ENCODE measurements at regions not wholly inside any gene's neighbourhood (a gene's known extent, or its start where the extent isn't known, plus 50 kb on each side); places are given as distances from the start of the nearest gene placed in this dataset.

DNA sequence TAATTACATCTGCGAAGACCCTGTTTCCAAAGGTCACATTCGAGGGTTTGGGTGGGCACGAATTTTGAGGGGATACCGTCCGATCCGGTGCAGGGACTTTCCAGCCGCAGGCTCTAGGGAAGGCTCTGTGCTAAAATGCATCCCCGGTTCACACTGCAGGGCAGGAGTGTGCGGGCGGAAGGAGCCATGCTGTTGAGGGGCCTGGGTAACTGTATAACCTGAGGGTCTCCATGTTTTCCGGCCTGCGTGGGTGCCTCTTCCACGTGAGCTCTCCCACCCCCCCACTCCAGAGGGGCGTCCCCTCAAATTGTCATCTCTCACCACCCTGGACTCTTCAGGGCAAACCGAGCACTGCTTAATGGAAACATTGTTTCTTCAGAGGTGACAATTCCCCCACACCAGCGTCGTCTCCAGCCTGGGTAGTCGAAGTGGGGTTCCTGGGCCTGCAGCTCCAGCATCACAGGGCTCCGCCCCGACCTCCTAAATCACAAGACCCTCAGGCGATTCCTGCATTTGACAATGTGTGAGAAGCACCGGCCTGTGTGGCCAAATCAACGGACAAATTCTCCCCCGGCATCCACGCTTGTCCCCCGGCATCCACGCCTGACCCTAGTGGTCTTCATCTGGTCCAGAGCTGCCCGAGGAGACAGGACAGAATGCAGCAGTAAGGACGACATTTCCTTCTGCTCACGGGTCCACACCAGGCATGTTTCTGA lies 51.2 kb downstream of the FOXL3 start:
- DNase-seq, result no peak

GRCh38 chr7:341841-342638 lies 52.1 kb downstream of the FOXL3 start:
- no peak for DNase-seq

GRCh38 chr7:342681-343216 lies 52.8 kb downstream of the FOXL3 start:
- no peak for DNase-seq

GRCh38 chr7:343227-343822 lies 53.4 kb downstream of the FOXL3 start:
- DNase-seq, result no peak

DNA sequence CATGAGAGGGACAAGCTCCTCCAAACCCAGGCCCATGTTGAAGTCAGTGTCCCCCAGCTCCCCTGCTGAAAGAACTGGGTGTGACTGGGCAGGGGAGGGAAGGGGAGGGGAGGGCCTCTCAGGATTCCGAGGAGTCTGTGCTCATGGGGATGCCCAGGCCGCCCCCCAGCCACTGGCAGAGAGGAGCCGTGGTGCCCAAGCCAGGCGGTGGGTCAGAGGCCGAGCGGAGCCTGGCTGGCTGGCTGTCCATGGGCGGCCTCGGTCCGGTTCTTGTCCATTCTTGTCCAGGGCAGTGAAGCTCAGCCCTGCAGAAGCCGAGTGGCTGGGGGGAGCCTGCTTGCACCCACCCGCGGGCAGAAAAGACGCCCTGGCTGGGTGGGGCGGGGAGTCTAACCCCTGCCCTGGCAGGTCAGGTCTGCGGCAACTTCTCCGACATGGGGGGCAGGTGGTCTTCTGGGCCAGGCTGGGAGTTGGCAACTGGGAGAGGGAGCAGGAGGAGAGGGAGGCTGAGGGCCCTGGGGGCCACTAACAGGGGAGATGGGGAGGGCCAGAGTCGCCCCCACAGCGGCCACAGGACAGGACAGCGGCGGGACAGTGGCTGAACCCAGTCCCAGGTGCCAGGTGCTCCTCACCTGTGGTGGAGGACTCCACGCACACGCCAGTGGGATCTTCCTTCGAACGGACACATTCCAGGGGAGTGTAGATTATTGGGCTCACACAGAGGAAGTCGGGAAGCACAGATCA lies 54.1 kb downstream of the FOXL3 start:
- DNase-seq, result no peak

- DNase-seq, result no peak
These were observed 54.6 kb downstream of the FOXL3 start for GRCh38 chr7:344608-344994.

- no peak for DNase-seq
These were observed 56.3 kb downstream of the FOXL3 start for GRCh38 chr7:346116-346898.

- no peak for DNase-seq
These were observed 57.1 kb downstream of the FOXL3 start for GRCh38 chr7:347001-347590.

DNA sequence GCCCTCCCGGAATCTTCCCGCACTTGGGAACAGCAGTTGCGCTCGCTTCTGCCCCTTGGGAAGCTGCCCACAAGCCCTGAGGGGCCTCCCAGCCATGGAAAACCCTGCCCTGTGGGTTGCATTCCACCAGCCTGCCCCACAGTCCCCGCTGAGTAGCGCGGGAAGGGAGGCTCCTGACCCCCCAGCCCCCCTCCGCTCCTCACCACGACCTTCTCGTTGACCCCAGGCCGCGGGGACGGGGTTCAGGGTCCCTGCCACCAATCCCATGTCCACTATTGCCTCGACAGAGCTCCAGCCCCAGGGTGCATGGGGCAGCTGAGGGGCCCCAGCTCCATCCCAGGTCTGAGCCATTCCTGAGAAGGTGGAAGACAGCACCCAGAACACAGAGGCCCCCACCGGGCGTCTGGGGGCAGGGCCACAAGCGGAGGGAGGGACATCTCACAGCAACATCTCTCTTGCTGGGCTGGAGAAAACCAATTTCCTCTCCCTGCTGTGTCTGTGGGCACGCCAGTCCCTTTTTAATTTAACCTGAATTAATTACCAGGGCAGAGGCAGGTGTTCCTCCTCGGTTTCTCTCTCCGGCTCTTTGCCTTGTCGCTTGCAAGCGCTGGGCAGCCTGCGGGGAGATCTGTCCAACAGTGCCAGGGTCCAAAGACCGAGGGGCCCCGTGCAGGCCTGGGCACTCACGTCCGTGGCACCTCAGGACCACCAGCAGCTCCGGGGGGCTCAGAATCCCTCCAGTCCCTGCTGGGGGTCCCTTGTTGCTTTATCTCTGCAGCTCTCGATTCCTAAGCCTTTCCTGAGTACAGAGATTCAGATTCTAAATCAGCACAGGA lies 57.9 kb downstream of the FOXL3 start:
- no peak for DNase-seq

GRCh38 chr7:348480-348844 lies 58.5 kb downstream of the FOXL3 start:
- DNase-seq, result no peak

- DNase-seq, result no peak
These were observed 59.2 kb downstream of the FOXL3 start for GRCh38 chr7:348962-349743.

GRCh38 chr7:351256-351655 lies 61.3 kb downstream of the FOXL3 start:
- DNase-seq, result peak; percentile 49 to 60

DNA sequence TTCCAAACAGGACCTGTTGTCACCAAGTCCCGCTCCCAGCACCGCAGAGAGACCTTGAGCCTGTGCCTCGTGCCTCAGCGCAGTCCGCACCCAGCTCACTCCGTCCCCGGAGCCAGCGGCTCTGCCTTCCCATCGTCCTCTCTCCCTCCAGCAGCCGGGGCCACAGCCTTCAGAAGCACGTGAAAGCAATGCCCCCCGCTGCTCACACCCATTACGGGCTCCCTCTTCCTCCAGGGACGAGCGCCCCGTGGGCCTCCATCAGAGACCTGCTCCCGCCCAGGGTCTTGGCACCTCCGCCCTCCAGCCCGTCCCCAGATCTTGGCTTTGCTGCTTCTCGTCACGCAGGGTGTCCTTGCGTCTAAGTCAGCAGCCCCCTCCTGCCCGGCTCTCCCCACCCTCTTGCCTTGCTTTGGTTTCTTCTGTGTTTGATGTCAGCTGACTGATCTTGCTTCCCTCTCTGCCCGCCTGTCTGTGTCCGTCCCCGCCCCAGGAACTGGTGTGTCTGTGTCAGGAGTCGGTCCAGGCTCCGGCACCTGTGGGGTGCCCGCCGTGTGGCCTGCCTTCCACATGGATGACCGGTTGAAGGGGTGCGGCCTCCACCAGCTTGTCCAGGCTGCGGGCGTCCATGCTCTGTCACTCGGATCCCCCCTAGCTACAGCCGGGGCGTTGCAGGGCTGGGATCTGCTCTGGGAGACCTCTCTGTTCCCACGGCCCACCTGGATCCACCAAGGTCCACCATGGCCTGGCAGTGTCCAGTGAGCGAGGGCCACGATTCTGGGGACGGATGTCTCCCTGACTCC lies 61.9 kb downstream of the FOXL3 start:
- DNase-seq, result peak; percentile 29 to 50

GRCh38 chr7:353746-354325 lies 63.9 kb downstream of the FOXL3 start:
- no peak for DNase-seq

DNA sequence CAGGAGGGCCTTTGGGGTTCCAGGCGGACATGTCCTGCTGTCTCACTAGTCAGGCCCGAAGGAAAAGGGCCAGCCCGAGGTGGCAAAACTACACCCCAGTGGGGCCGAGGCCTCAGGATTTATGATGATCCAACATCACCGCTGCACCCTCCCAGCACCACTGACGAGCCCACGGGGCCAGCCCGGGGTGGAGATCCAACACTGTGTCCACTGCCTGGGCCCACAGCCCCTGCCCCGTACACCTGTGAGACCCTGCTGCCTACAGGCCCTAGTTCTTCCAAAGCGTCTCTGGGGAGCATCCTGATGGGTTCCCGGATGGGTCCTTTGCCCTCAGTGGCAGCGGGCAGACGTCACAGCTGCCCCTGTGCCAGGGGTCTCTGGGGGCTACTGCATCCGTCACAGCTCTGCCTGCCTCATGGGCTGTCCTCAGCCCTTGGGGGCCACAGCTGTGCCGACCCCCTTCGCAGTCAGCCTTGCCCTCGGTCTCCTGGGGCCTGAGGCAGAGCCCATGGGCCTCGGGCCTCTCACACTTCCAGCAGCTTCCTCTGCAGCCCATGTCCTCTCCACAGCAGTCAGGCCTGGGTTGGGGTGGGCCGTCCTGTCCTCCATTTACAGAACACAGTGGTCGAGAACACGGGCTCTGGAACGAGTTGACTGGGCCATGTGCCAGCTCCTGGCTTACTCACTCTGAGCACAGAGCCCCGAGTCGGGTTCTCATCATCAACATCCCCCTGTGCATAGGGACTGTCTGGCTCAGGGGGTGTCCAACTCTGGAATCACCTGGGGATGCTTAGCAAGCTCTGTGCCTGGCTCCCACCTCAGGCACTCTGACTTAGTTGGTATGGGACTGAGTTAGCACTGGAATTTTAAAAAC lies 64.9 kb downstream of the FOXL3 start:
- DNase-seq, result no peak

DNA sequence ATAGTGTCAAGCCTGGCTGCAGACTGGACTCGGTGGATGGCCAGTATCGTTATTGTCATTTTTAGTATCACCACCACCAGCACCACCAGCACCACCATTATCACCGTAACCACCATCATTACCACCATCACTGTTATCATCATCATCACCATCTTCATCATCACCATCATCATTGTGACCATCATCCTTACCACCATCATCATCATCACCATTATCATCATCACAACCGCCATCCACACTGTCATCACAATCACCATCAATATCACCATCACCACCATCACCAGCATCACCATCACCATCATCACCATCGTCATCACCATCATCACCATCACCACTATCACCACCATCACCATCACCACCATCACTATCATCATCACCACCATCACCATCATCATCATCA lies 65.6 kb downstream of the FOXL3 start:
- DNase-seq, result no peak

DNA sequence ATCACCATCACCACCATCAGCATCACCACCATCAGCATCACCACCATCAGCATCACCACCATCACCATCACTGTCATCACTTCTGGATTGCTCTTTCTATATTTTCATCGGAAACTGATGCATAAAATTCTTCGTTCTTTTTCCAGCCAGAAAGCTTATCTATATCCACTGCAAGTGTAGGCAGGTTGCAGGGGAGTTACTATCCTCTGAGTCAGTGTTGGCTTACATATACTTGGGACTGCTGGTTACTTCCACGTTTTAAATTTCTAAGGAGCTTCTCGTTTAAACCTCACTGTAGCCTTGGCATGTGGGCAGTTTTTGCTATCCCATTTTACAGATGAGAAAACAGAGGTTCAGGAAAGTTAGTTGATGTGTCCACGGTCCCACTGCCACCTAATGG lies 66.1 kb downstream of the FOXL3 start:
- no peak for DNase-seq

All from stimulated activated CD4-positive, alpha-beta T cell treated with anti-CD3 and anti-CD28 coated beads, Interleukin-4, amount 100 ng/mL, for 4 hours (primary cell).